AG10803 (cell line): ENCODE measurements at regions not wholly inside any gene's neighbourhood (a gene's known extent, or its start where the extent isn't known, plus 50 kb on each side); places are given as distances from the start of the nearest gene placed in this dataset.

Experiments
- DNase-seq: peaks from one replicate; pipeline ENCODE4 v3.0.0; 2010; ENCODE audit warnings: low read depth
- H3K4me3 ChIP-seq: 2 replicates; pipeline ENCODE4 v1.5.1; 2011; ENCODE audit warnings: mild to moderate bottlenecking, low read length, control low read depth
- TF ChIP-seq, protein P1 (sequence below): conservative IDR thresholded peaks from 2 replicates; pipeline ENCODE4 v1.5.1; 2011; ENCODE audit warnings: mild to moderate bottlenecking, low read length, control low read depth, inconsistent platforms

DNA sequence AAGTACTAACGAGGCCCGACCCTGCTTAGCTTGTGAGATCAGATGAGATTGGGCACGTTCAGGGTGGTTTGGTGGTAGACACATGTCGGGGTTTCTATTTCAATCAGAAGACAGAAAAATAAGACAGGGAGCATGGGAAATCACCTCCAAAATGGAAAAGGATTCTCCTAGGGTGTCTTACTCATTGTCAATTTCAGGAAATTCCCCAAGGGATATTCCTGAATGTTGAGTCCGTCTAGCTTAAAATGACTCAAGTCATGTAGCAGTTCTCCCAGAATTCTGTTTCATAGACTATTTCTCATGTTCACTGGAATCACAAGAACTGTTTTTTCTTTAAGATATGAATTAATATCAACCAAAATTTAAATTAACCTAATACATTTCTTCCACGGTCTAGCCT is 380.1 kb downstream of the EFNB2 start:
- TF ChIP-seq, protein P1, sequence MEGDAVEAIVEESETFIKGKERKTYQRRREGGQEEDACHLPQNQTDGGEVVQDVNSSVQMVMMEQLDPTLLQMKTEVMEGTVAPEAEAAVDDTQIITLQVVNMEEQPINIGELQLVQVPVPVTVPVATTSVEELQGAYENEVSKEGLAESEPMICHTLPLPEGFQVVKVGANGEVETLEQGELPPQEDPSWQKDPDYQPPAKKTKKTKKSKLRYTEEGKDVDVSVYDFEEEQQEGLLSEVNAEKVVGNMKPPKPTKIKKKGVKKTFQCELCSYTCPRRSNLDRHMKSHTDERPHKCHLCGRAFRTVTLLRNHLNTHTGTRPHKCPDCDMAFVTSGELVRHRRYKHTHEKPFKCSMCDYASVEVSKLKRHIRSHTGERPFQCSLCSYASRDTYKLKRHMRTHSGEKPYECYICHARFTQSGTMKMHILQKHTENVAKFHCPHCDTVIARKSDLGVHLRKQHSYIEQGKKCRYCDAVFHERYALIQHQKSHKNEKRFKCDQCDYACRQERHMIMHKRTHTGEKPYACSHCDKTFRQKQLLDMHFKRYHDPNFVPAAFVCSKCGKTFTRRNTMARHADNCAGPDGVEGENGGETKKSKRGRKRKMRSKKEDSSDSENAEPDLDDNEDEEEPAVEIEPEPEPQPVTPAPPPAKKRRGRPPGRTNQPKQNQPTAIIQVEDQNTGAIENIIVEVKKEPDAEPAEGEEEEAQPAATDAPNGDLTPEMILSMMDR, result no peak
- no peak overlapping the region for H3K4me3 ChIP-seq
- peak; percentile 45 for DNase-seq

- H3K4me3 ChIP-seq, result no peak overlapping the region
- no peak for DNase-seq
- TF ChIP-seq, protein P1, result no peak
These were observed 381.6 kb downstream of the EFNB2 start for GRCh38 chr13:106153876-106154275.

DNA sequence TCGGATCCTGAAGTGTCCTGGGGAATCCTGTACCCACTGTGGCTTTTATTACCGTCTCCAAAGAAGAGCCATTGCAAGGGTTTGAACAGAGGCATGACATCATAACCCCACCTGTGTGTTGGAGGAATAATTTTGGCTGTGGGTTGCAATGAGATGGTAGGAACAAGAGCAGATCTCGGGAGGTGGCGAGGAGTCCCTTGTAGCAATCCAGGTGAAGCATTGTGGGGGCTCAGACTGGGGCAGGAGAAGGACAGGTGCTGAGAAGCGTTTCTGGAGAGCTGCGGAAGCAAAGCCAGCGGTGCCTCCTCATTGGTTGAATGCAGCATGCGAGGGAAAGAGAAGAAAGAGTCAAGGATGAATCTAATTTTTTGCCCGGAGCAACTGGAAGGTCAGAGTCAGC is 382.4 kb downstream of the EFNB2 start:
- H3K4me3 ChIP-seq, result no peak overlapping the region
- TF ChIP-seq, protein P1, result no peak
- no peak for DNase-seq

DNA sequence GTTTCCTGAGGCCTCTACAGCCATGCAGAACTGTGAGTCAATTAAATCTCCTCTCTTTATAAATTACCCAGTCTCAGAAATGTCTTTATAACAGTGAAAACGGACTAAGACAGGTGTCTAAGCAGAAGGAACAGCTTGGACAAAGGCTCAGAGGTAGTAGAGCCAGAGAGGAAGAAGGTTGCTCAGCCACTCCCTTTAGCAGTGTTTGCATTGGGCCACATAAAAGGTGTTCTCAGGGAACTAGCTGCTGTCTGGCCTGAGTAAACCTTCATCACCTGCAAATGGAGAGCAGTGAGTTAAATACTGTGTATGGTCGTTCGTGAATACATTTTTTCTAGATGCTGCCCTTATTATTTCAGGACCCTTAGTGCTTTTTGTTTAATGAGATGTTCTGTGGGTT is 383.4 kb downstream of the EFNB2 start:
- TF ChIP-seq, protein P1, result no peak
- DNase-seq, result no peak
- no peak overlapping the region for H3K4me3 ChIP-seq

DNA sequence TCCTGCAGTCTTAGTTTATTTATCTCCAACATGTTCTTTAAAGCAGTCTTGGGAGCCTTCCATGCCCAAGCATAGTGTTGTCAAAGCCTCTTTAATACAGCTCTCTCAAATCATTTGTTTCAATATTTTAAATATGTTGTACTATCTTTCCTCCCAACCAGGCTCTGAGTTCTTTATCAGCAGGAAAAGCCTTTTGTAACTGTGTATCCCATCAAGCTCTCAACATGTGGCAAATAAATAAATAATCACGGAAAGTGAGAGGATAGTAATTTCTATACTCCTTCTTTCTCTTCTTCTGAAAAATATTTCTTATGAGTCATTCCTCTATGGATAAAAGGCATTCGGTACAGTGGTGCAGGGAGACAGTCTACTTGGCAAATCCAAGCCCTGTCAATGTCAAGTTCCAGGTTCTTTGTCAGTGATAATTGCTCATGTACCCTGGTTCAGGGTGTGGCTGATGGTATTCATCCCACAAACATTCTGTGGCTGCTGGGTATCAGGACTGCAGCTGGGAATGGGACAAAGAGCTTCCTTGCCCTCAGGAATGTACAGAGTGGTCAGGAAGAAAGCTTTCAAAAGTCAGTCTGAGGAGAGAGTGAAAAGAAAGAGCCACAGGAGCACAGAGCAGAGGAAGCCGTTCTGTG is 384.3 kb downstream of the EFNB2 start:
- H3K4me3 ChIP-seq, result no peak overlapping the region
- DNase-seq, result peak; percentile 98
- TF ChIP-seq, protein P1, result no peak

DNA sequence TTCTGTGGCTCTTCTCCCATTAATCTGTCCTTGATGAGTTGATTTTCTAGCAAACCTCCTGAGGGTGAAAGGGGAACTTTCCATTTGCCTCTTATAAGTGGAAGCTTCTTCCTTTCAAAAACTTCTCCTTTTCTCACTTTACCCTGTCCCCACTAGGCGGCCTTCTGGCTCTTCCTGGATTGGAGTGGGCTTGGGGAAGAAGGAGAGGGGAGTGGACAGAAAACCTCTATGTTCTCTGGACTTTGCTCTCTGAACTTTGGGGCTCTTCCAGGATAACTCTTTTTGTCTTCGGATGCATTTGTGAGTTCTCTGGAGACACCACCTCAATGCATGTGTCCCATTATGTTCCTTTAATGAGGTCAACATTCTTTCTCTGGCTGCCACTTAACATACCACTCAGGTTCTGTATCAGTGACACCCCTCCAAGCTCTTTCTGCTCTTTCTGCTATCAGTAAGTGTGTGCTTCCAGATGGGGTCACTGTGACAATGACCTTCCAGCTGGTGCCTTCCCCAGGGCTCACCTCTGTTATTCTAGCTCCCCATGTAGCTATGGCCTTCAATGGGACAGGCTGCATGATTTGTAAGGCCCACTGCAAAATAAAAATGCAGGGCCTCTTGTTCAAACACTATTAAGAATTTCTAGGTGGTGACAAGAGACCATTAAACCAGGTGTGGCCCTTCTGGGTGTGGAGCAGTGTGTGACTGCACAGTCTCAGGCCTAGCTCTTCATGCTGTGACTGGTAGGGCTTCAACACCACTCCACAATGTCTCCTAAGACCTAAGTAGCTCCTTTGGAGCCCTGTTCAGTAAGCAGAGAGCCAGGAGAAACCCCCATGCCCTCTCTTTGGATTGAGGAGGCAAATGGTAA is 389.2 kb downstream of the EFNB2 start:
- TF ChIP-seq, protein P1, result no peak
- no peak overlapping the region for H3K4me3 ChIP-seq
- no peak for DNase-seq

DNA sequence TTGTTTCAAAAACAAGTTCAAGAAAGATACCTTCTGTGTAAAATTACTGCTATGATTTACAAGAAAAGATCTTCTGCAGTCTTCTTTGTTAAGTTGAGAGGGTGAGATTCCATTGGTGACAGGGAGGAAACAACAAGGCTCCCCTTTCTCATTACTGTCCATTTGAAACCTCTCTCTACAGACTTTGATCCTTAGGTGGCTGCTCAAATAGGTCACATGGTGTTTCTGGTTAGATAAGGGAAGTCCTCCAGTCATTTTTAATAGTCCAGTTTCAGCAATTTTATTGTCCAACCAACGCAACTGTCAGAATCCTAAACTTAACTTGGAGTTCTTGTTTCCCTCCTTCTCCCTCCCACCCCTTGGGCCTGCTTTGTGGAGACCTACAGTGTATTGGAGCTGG is 390.4 kb downstream of the EFNB2 start:
- TF ChIP-seq, protein P1, result no peak
- no peak for DNase-seq

More for the DNA sequence above, 390.4 kb downstream of the EFNB2 start:
- no peak overlapping the region for H3K4me3 ChIP-seq
